ENCODE measurements at regions not wholly inside any gene's neighbourhood (a gene's known extent, or its start where the extent isn't known, plus 50 kb on each side); places are given as distances from the start of the nearest gene placed in this dataset.

- no peak for DNase-seq (ENCODE audit: low read depth, low spot score)
These were observed 187.5 kb upstream of the ANKRD50 start for GRCh38 chr4:124899997-124900396.

GRCh38 chr4:124890522-124890921 lies 178.0 kb upstream of the ANKRD50 start:
- no peak for DNase-seq (ENCODE audit: low read depth, low spot score)

DNA sequence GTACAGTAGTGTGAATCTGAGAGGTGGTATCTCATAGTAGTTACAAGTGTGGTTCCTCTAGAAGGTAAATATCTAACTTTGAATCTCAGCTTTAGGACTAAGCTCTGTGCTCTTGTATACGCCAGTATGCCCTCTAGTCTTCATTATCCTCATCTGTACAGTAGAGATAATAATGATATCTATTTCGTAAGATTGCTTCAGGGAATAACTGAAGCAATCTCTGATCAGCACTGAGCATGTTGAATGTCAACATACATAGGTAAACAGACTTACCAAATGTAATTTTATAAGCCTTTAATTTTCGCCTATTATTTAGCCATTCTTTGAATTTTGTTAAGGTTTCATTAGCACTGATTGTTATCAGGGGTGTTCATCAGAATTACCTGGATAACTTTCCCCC lies 175.2 kb upstream of the ANKRD50 start:
- no peak for DNase-seq (ENCODE audit: low read depth, low spot score)

DNA sequence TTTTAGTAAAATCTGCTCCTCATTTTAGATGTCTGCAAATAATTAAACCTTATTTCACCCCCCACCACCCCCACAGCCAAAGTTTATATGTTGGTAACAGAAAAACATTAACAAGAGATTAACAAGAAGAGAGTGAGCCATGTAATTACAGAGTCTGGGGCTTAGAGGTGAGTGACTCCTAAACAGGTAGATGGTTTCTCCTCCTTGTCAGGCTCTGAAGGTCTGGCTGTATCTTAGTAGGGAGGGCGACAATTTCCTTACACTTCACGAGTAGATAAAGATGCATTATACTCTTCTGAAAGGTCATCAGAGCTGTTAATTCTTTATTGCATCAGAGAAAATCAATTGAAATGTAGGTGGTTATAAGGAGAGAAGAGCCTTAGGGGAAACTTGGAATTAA lies 171.8 kb upstream of the ANKRD50 start:
- no peak for DNase-seq (ENCODE audit: low read depth, low spot score)

DNA sequence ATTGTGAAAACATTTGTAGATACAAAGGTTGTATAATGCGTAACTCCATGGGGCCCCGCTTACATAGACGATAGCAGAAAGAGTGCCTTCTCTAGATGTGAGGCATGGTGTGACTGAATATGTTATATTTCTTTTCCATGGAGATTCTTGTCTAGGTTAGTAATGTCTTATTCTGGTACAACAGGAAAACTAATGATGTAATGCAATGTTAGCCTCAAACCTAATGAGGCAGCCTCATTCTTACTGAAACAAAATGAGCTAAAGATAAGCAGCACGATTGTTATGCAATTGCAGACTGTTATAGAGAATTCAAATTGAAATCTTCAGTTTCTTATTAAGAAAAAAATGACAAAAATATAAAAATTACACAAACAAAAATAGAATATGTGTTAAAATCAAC lies 171.1 kb upstream of the ANKRD50 start:
- DNase-seq (ENCODE audit: low read depth, low spot score), result peak; percentile 50

DNA sequence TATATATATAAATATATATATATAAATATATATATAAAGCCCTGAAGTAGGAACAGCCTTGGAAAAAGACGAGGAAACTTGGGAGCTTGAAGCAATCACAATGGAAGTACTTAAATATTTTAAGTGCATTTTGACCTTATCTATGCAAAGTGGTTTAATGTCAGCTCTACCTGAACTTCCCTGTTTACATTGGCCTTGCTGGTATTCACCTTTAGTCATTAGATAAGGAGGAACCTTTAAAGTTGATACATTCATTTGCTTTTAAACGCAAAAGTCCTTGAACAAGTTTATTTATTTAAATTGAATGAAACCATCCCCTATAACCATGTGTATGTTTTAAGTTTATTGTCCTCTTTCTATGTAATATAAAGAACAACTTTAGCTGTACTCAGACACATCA lies 166.7 kb upstream of the ANKRD50 start:
- DNase-seq (ENCODE audit: low read depth, low spot score), result no peak

GRCh38 chr4:124874172-124874450 lies 161.6 kb upstream of the ANKRD50 start:
- DNase-seq (ENCODE audit: low read depth, low spot score), result no peak

GRCh38 chr4:124873361-124874171 lies 161.0 kb upstream of the ANKRD50 start:
- peak; percentile 8 for DNase-seq (ENCODE audit: low read depth, low spot score)

DNA sequence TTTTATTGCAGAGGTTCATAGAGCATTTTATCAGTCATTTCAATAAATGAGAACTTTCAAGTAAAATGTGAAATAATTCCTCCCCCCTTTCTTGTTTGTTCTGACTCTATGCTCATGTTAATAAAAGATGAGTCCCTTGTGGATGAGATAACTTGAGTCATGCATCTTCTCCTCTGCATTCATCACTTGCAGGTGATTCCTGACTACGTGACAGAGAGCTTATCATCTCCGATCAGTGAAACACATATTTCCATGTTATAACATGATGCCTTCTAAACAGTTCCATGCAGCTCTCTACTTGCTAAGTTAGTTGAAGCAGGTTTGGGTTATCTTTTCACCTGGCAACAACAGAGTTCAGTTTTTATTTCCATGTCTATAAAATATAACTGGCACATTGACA lies 160.1 kb upstream of the ANKRD50 start:
- no peak for DNase-seq (ENCODE audit: low read depth, low spot score)

DNA sequence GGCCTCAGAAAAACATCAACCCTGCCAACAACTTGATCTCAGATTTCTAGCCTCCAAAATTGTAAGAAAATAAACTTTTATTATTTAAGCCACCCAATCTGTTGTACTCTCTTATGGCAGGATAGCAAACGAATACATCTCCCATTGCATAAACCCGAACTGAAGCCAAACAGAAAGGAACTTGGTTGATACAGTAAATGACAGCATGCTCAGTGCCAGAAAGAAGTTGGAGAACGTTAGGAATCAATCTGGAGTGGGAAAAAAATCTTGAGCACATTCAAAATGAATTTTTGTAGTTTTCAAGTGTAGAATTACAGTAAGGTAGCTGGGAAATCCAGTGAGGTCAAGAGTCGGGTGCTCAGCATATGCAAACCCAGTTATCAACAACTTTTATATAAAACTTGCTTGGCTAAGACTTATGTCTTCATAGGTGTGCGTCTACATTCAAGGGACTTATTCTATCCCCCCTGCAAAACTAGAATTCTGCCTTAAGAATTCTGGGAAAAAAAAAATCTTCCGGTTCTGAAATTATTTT lies 157.5 kb upstream of the ANKRD50 start:
- no peak for DNase-seq (ENCODE audit: low read depth, low spot score)

- DNase-seq (ENCODE audit: low read depth, low spot score), result no peak
These were observed 156.0 kb upstream of the ANKRD50 start for GRCh38 chr4:124868495-124868894.

DNA sequence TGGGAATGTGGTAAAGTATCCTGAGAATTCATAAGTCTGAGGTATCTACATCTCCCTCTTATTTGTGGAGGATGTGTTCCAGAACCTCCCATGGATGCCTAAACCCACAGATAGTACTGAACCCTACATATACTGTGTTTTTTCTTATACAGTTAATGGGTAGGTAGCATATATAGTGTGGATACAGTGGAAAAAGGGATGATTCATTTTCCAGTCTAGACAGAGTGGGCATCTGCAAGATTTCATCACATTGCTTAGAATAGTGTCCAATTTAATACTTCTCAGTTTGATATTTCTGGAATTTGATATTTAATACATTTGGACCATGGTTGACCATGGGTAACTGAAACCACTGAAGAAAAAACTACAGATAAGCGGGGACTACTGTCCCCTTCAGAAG lies 155.0 kb upstream of the ANKRD50 start:
- no peak for DNase-seq (ENCODE audit: low read depth, low spot score)

GRCh38 chr4:124866301-124866700 lies 153.8 kb upstream of the ANKRD50 start:
- no peak for DNase-seq (ENCODE audit: low read depth, low spot score)

DNA sequence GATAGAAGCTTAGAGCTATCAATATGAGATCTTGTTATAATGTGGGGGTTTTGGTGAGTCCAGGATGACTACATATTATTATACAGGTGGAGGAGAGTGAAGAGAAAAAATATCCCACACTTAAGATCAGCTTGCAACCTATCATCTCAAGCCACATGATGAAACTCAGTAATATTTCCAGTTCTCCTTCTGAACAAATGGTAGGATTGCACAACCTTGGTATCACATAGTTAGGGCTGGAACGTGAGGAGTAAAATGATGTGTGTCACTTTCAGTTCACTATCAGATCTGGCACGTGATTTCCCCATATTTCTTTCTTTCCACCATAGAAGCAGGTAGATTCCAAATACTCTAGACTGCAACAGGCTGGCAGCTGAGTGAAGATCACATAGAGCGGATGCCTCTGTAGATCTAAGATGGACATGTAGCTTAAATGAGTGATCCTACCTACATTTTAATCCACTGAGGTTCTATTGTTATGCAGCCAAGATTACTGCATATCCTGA lies 150.6 kb upstream of the ANKRD50 start:
- DNase-seq (ENCODE audit: low read depth, low spot score), result no peak

- DNase-seq (ENCODE audit: low read depth, low spot score), result no peak
These were observed 149.7 kb upstream of the ANKRD50 start for GRCh38 chr4:124862261-124862660.

- no peak for DNase-seq (ENCODE audit: low read depth, low spot score)
These were observed 149.2 kb upstream of the ANKRD50 start for GRCh38 chr4:124861761-124862160.

- DNase-seq (ENCODE audit: low read depth, low spot score), result peak; percentile 66
These were observed 142.4 kb upstream of the ANKRD50 start for GRCh38 chr4:124854968-124855367.

GRCh38 chr4:124851741-124852140 lies 139.2 kb upstream of the ANKRD50 start:
- no peak for DNase-seq (ENCODE audit: low read depth, low spot score)

- no peak for DNase-seq (ENCODE audit: low read depth, low spot score)
These were observed 133.8 kb upstream of the ANKRD50 start for GRCh38 chr4:124846306-124846705.

GRCh38 chr4:124839786-124840390 lies 127.4 kb upstream of the ANKRD50 start:
- peak; percentile 2 for DNase-seq (ENCODE audit: low read depth, low spot score)

DNA sequence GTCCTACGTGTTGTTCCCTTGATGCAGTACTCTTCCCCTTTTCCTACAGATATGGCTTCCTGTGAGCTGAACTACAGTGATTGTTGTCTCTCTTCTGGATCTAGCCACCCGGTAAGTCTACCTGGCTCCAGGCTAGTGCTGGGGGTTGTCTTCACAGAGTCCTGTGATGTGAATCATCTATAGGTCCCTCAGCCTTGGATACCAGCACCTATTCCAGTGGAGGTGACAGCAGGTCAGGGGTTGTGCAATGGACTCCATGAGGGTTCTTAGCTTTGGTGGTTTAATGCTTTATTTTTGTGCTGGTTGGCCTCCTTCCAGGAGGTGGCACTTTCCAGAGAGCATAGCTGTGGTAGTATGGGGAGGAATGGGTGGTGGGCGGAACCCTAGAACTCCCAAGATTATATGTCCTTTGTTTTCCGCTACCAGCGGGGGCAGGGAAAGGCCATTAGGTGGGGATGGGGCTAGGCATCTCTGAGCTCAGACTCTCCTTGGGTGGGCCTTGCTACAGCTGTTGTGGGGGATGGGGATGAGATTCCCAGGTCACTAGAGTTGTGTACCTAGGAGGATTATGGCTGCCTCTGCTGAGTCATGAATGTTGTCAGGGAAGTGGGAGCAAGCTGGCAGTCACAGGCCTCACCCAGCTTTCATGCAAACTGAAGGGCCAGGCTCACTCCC lies 121.4 kb upstream of the ANKRD50 start:
- no peak for DNase-seq (ENCODE audit: low read depth, low spot score)

DNA sequence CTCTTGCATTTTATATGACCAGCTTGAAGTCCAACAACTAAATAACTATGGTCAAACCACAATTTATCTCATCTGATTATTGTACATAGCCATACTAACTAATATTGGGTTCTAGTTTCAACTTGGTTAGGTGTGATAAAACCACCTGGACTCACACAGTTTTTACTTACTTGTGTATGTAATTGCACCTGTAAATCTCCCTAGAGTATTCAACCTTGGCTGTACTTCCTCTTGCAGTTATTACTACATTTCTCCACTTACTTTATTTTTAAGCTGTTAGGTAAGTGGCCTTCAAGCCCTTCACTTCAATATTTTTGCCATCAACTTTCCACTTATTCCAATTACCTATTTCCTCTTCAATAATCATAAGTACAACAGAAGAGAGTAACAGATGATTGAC lies 115.8 kb upstream of the ANKRD50 start:
- no peak for DNase-seq (ENCODE audit: low read depth, low spot score)

GRCh38 chr4:124817531-124817930 lies 105.0 kb upstream of the ANKRD50 start:
- no peak for DNase-seq (ENCODE audit: low read depth, low spot score)
